Mucosa of descending colon (tissue), 3 donors: ENCODE measurements at regions not wholly inside any gene's neighbourhood (a gene's known extent, or its start where the extent isn't known, plus 50 kb on each side); places are given as distances from the start of the nearest gene placed in this dataset.

Experiments
- ATAC-seq: fragments of 200-7000 bp; cut with Tn5 transposase; one replicate; pipeline ENCODE4 v1.9.1; 2020; ENCODE audit warnings: mild to moderate bottlenecking, moderate library complexity
- DNase-seq, 3 donors: peaks; one replicate each; pipeline ENCODE4 v3.0.0-alpha.2; 2020
- H3K36me3 ChIP-seq: fragments of 200-600 bp; one replicate; pipeline ENCODE4 v1.8.0; 2021; ENCODE audit warnings: low read depth, mild to moderate bottlenecking
- H3K4me1 ChIP-seq: fragments of 200-600 bp; one replicate; pipeline ENCODE4 v1.8.0; 2021; ENCODE audit warnings: low read depth, mild to moderate bottlenecking
- H3K4me3 ChIP-seq: fragments of 200-600 bp; one replicate; pipeline ENCODE4 v1.8.0; 2021; ENCODE audit warnings: mild to moderate bottlenecking
- H3K9me3 ChIP-seq: fragments of 200-600 bp; one replicate; pipeline ENCODE4 v1.8.0; 2021; ENCODE audit warnings: mild to moderate bottlenecking
- intact Hi-C, 2 donors: fragments of 100-400 bp; cut with DNase I in 1 of 2; cut with micrococcal nuclease in 1 of 2; formaldehyde crosslinking; loops; one replicate each; pipeline versions ENCODE4 v1.11.0 to v1.11.1; 2022; cut with DNase I, micrococcal nuclease
- TF ChIP-seq, protein P1 (sequence below): fragments of 200-600 bp; IDR thresholded peaks from one replicate; pipeline ENCODE4 v1.8.0; 2022; ENCODE audit warnings: antibody characterized with exemption, mild to moderate bottlenecking
- donor health status: DM: no; HTN: no; CAD: no; lungs with moderate emphysema.
- donor health status: DM: no; HTN: no; CAD: no.
- donor health status: DM: no; HTN: yes; CAD: no.

DNA sequence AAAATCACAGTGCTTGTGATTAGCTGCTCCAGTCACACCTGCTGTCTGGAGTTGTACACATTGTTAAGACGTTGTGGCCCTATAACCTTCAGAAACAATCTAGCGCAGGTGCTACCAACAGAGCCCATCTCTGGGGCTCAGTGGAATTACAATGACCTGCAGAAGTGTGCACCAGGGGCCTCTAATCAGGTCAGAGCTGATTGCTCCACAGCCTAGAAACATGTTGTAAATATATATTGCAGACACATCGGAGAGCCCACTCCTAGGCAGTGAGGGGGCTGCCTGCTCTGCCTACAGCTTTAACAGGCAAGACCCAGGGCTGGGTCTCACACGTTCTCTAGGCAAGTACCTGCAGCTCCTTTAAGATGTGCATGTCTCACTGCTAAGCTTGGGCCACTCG is 302.0 kb downstream of the SIPA1L2 start:
- H3K4me1 ChIP-seq, result no peaks in the 10 kb centered on the region
- TF ChIP-seq, protein P1, sequence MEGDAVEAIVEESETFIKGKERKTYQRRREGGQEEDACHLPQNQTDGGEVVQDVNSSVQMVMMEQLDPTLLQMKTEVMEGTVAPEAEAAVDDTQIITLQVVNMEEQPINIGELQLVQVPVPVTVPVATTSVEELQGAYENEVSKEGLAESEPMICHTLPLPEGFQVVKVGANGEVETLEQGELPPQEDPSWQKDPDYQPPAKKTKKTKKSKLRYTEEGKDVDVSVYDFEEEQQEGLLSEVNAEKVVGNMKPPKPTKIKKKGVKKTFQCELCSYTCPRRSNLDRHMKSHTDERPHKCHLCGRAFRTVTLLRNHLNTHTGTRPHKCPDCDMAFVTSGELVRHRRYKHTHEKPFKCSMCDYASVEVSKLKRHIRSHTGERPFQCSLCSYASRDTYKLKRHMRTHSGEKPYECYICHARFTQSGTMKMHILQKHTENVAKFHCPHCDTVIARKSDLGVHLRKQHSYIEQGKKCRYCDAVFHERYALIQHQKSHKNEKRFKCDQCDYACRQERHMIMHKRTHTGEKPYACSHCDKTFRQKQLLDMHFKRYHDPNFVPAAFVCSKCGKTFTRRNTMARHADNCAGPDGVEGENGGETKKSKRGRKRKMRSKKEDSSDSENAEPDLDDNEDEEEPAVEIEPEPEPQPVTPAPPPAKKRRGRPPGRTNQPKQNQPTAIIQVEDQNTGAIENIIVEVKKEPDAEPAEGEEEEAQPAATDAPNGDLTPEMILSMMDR, result no peak
- ATAC-seq (no peak), DNase-seq (no peak)
- no peaks in the 10 kb centered on the region for H3K9me3 ChIP-seq
- no peaks in the 10 kb centered on the region for H3K36me3 ChIP-seq
- no peak overlapping the region for H3K4me3 ChIP-seq
- intact Hi-C loops, result no loop called here

DNA sequence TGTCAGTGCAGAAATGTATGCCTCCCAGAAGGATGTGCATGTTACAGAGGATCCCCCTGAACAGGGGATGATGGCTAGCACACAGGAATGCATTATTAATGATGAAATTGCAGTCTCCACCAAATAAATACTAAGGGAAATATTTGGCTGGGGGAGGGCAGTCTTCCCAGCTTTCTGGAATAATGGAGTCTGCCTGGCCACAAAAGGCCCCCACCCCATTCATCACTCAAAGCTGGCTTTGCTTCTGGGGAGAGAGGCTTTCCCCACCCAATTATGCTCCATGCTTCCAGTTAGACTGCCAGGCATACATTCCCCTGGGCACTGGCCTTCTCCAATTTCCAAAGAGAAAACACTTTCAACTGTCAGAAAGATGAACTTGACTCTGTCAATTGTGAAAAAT is 302.7 kb downstream of the SIPA1L2 start:
- Histone ChIP-seq H3K4me3 (no peak overlapping the region), H3K4me1 (peaks cover 4% of the 10 kb centered on the region), H3K9me3 (no peaks in the 10 kb centered on the region), H3K36me3 (no peaks in the 10 kb centered on the region)
- DNase-seq (no peak), ATAC-seq (no peak)
- TF ChIP-seq, protein P1, result no peak
- intact Hi-C loops, result no loop called here

DNA sequence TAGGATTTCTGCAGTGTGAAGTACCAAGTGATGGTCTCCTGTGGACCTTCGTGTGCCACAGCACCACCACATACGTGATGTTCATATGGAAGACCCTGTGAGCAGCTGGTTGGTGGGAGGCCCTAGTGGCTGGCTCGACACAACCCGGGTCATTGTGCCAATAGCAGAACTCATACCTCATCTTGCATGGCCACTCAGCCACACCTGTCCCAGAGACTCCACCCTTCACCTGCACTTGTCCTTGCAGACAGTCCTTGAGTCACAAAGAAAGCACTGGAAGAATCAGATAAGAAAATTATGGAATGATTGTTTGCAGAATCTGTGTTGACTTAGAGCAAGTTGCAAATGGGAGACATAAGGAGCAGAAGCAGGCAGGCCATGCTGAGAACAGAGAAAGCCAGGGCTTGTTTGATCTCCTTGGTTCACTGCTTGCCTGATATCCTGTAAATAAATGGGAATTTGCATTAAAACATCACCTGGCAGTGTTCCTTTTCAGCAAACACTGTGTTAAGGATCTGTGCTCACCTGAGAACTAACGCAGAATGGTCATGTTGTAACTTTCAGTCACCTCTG is 307.7 kb downstream of the SIPA1L2 start:
- Histone ChIP-seq H3K9me3 (no peaks in the 10 kb centered on the region), H3K4me3 (no peak overlapping the region), H3K4me1 (peaks cover 29% of the 10 kb centered on the region), H3K36me3 (no peaks in the 10 kb centered on the region)
- TF ChIP-seq, protein P1, result no peak
- intact Hi-C loops, result no loop called here
- ATAC-seq (peak; percentile 84), DNase-seq (peak; percentile 66 to 74 (median 67))

DNA sequence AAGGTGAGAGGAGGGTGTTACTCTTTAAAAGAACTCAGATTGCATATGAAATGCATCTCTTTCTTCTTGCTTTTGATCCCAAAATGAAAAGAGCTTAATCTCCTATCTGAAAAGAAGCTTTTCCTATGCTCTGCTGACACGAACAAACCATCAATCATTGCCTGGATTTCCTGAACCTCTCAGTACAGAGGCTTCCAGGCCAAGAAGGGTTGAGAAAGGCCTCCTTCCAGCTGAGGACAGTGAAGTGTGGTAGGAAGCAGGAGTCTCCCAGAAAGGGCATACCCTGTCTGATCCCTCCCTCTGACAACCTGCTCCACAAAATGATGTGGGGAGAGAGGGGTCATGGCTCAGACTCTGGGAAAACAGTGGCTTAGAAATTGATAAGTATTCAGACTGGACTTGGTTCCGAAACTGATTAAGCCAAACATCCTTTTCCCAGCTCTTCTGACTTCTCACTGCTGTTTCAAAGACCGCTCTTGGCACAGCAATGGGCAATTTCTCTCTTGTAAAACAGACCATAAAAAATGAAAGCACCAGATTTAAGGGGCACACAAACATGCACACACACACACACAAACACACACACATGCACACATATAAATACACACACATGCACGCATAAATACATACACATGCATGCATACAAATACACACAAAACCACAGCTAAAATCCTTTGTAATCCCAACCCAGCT is 310.3 kb downstream of the SIPA1L2 start:
- intact Hi-C loops, result no loop called here
- Histone ChIP-seq H3K4me1 (peaks cover 31% of the 10 kb centered on the region), H3K9me3 (no peaks in the 10 kb centered on the region), H3K4me3 (no peak overlapping the region), H3K36me3 (no peaks in the 10 kb centered on the region)
- TF ChIP-seq, protein P1, result no peak
- ATAC-seq, result peak; percentile 27
- DNase-seq, result peak in 1 of 3 donors; percentile 52

DNA sequence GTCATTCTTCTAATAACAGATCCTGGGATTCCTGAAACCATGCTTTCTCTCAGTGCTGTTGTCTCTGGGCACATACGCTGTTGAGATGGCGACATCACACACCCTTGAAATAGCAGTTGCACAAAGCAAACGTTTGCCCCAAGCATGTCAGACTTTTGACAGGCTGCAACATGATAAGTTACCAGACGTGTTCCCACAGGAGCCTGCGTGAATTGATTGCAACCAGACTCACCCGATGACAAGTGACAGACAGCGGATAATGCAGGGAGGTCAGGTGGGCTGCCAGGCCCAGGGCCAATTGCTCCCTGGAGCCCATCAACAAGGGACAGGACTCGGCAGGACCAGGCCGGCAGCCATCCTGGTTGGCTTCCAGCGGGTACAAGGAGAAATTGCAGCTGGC is 310.9 kb downstream of the SIPA1L2 start:
- Histone ChIP-seq H3K9me3 (no peaks in the 10 kb centered on the region), H3K36me3 (no peaks in the 10 kb centered on the region), H3K4me3 (no peak overlapping the region), H3K4me1 (peaks cover 31% of the 10 kb centered on the region)
- DNase-seq, result peak; percentile 28 to 53 (median 52)
- intact Hi-C loops, result no loop called here
- TF ChIP-seq, protein P1, result no peak
- no peak for ATAC-seq
